OCI-LY3 (cell line): ENCODE measurements at regions not wholly inside any gene's neighbourhood (a gene's known extent, or its start where the extent isn't known, plus 50 kb on each side); places are given as distances from the start of the nearest gene placed in this dataset.

Experiments used
- H2AFZ ChIP-seq: fragments of 200-600, 300-600 bp; shearing (Covaris generic); 2 replicates; pipeline ENCODE4 v1.6.0; 2014; ENCODE audit warnings: antibody characterized with exemption, low read depth, low read length
- H3K27ac ChIP-seq: fragments of 200-600, 300-600 bp; sonication (generic); 2 replicates; pipeline ENCODE4 v1.5.1; 2014; ENCODE audit warnings: mild to moderate bottlenecking, low read length, moderate library complexity, mixed read lengths
- H3K27me3 ChIP-seq: fragments of 200-600, 300-600 bp; sonication (generic); 2 replicates; pipeline ENCODE4 v1.6.1; 2014; ENCODE audit warnings: low read depth, low read length, mixed read lengths
- H3K36me3 ChIP-seq: fragments of 200-600, 300-600 bp; sonication (generic); replicated peaks from 2 replicates; pipeline ENCODE3; 2014; ENCODE audit warnings: low read depth, low read length, mixed read lengths
- H3K4me1 ChIP-seq: fragments of 300-600, 200-600 bp; sonication (generic); 2 replicates; pipeline ENCODE4 v1.6.1; 2014; ENCODE audit warnings: low read length, mixed read lengths
- H3K4me2 ChIP-seq: fragments of 200-600, 300-600 bp; sonication (generic); 2 replicates; pipeline ENCODE4 v1.6.1; 2014; ENCODE audit warnings: low read length, mixed read lengths
- H3K4me3 ChIP-seq: fragments of 300-600, 200-600 bp; sonication (generic); 2 replicates; pipeline ENCODE4 v1.5.1; 2014; ENCODE audit warnings: antibody characterized with exemption, mild to moderate bottlenecking, low read length, moderate library complexity
- H3K79me2 ChIP-seq: fragments of 300-600, 200-600 bp; shearing (Covaris generic); 2 replicates; pipeline ENCODE4 v1.6.1; 2014; ENCODE audit warnings: mild to moderate bottlenecking, low read length, mixed read lengths
- H3K9ac ChIP-seq: fragments of 300-600, 200-600 bp; shearing (Covaris generic); 2 replicates; pipeline ENCODE4 v1.6.0; 2014; ENCODE audit warnings: mild to moderate bottlenecking, low read length, moderate library complexity
- H3K9me3 ChIP-seq: fragments of 200-600, 300-600 bp; shearing (Covaris generic); 2 replicates; pipeline ENCODE4 v1.6.1; 2014; ENCODE audit warnings: low read length, mixed read lengths; ENCODE audit not compliant: insufficient read depth
- H4K20me1 ChIP-seq: fragments of 200-600, 300-600 bp; sonication (generic); 2 replicates; pipeline ENCODE4 v1.6.1; 2016; ENCODE audit warnings: low read length, mixed read lengths; ENCODE audit not compliant: insufficient read depth
- CTCF ChIP-seq: fragments of 200-600, 300-600 bp; sonication (generic); IDR thresholded peaks from 2 replicates; pipeline ENCODE4 v1.5.1; 2014; ENCODE audit warnings: antibody characterized with exemption, low read length, low read depth
- EZH2phosphoT487 ChIP-seq: fragments of 200-600 bp; shearing (Covaris generic); IDR thresholded peaks from 2 replicates; pipeline ENCODE4 v1.6.1; 2018; ENCODE audit warnings: antibody characterized with exemption, mixed run types, low read depth

- Histone ChIP-seq H3K4me2 (no peak overlapping the region), H2AFZ (no peak overlapping the region)
These were observed 138.0 kb downstream of the ENC1 start for GRCh38 chr5:74502479-74502950.

GRCh38 chr5:74501674-74502478 is 138.7 kb downstream of the ENC1 start:
- Histone ChIP-seq H3K27me3 (no peaks in the 10 kb centered on the region), H3K79me2 (no peaks in the 10 kb centered on the region), H3K9ac (no peak overlapping the region), H3K27ac (no peak overlapping the region), H2AFZ (no peak overlapping the region), H3K36me3 (no peaks in the 10 kb centered on the region), H4K20me1 (no peaks in the 10 kb centered on the region), H3K4me2 (no peak overlapping the region), H3K4me3 (no peak overlapping the region), H3K9me3 (no peaks in the 10 kb centered on the region), H3K4me1 (no peaks in the 10 kb centered on the region)
- TF ChIP-seq EZH2phosphoT487 (no peak), CTCF (no peak)

More at GRCh38 chr5:74502479-74502950, 138.0 kb downstream of the ENC1 start:
- Histone ChIP-seq H3K4me1 (no peaks in the 10 kb centered on the region), H3K9ac (no peak overlapping the region), H3K27ac (no peak overlapping the region), H3K9me3 (no peaks in the 10 kb centered on the region), H3K79me2 (no peaks in the 10 kb centered on the region), H3K4me3 (no peak overlapping the region), H4K20me1 (no peaks in the 10 kb centered on the region), H3K36me3 (no peaks in the 10 kb centered on the region), H3K27me3 (no peaks in the 10 kb centered on the region)
- TF ChIP-seq CTCF: no peak
- TF ChIP-seq EZH2phosphoT487: no peak

- H3K27ac ChIP-seq: no peak overlapping the region
- no peaks in the 10 kb centered on the region for H3K27me3 ChIP-seq
- H3K4me3 ChIP-seq: no peak overlapping the region
- no peak overlapping the region for H3K9ac ChIP-seq
- no peaks in the 10 kb centered on the region for H3K4me1 ChIP-seq
- H3K36me3 ChIP-seq: no peaks in the 10 kb centered on the region
- H4K20me1 ChIP-seq: no peaks in the 10 kb centered on the region
- no peaks in the 10 kb centered on the region for H3K79me2 ChIP-seq
- H3K9me3 ChIP-seq: no peaks in the 10 kb centered on the region
- TF ChIP-seq EZH2phosphoT487 (no peak), CTCF (no peak)
- no peak overlapping the region for H3K4me2 ChIP-seq
- no peak overlapping the region for H2AFZ ChIP-seq
These were observed 140.2 kb downstream of the ENC1 start for GRCh38 chr5:74500110-74500917.
